ENCODE measurements at regions not wholly inside any gene's neighbourhood (a gene's known extent, or its start where the extent isn't known, plus 50 kb on each side); places are given as distances from the start of the nearest gene placed in this dataset.

GRCh38 chr5:23613566-23613965 lies 106.2 kb downstream of the PRDM9 start:
- Histone ChIP-seq H3K4me2 (no peak overlapping the region), H3K27ac (no peak overlapping the region), H3K4me3 (no peak overlapping the region), H3K9me3 (no peaks in the 10 kb centered on the region), H3K4me1 (no peaks in the 10 kb centered on the region)
- no peak for TF ChIP-seq EHMT2 (IDR thresholded peaks at IDR 0.05; ENCODE audit: low read depth)
- no peak for TF ChIP-seq CBX2 (IDR thresholded peaks at IDR 0.05; ENCODE audit: borderline replicate concordance, low read depth)
- TF ChIP-seq CHD2 (IDR thresholded peaks at IDR 0.05; ENCODE audit: low read length, partially characterized antibody), result no peak
- FAIRE-seq (no peak), DNase-seq (ENCODE audit: low read depth in 1 of 2, low spot score in 1 of 2) (no peak), ATAC-seq (no peak)
- POLR2A ChIA-PET, result no interaction called here
- CTCF ChIA-PET, result no interaction called here
- WGBS (ENCODE audit: missing lambda C conversion rate), result 42% methylated on average over 1 of the region's 1 CpG

- WGBS (ENCODE audit: missing lambda C conversion rate), result 46% methylated on average over 1 of the region's 1 CpG
- Histone ChIP-seq H3K27ac (no peak overlapping the region), H3K4me2 (no peak overlapping the region), H3K9me3 (no peaks in the 10 kb centered on the region), H3K4me1 (no peaks in the 10 kb centered on the region), H3K4me3 (no peak overlapping the region)
- ChIA-PET POLR2A (no interaction called here), CTCF (no interaction called here)
- ATAC-seq (no peak), DNase-seq (ENCODE audit: low read depth in 1 of 2, low spot score in 1 of 2) (no peak), FAIRE-seq (no peak)
- TF ChIP-seq, protein P1, sequence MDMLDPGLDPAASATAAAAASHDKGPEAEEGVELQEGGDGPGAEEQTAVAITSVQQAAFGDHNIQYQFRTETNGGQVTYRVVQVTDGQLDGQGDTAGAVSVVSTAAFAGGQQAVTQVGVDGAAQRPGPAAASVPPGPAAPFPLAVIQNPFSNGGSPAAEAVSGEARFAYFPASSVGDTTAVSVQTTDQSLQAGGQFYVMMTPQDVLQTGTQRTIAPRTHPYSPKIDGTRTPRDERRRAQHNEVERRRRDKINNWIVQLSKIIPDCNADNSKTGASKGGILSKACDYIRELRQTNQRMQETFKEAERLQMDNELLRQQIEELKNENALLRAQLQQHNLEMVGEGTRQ (IDR thresholded peaks at IDR 0.05), result no peak
- no peak for TF ChIP-seq HMGXB4 (CRISPR knock-in tag; IDR thresholded peaks at IDR 0.05; ENCODE audit: borderline replicate concordance)
- TF ChIP-seq CHD2 (IDR thresholded peaks at IDR 0.05; ENCODE audit: low read length, partially characterized antibody), result no peak
- TF ChIP-seq RNF2 (IDR thresholded peaks at IDR 0.05; ENCODE audit: borderline replicate concordance, low read depth), result no peak
- no peak for TF ChIP-seq GATA3 (IDR thresholded peaks at IDR 0.05; ENCODE audit: borderline replicate concordance)
- no peak for TF ChIP-seq MAFK (IDR thresholded peaks at IDR 0.05; ENCODE audit: partially characterized antibody)
- no peak for TF ChIP-seq FOSB (CRISPR knock-in tag; IDR thresholded peaks at IDR 0.05)
- TF ChIP-seq HOXB13 (CRISPR knock-in tag; IDR thresholded peaks at IDR 0.05; ENCODE audit: low read depth), result no peak
- no peak for TF ChIP-seq TP53 (CRISPR knock-in tag; IDR thresholded peaks at IDR 0.05)
- TF ChIP-seq ESRRA (IDR thresholded peaks at IDR 0.05; ENCODE audit: borderline replicate concordance, low read length), result no peak
- no peak for TF ChIP-seq HEYL (CRISPR knock-in tag; IDR thresholded peaks at IDR 0.05)
- TF ChIP-seq CHD4 (IDR thresholded peaks at IDR 0.05; ENCODE audit: borderline replicate concordance), result no peak
- TF ChIP-seq PHF8 (IDR thresholded peaks at IDR 0.05; ENCODE audit: borderline replicate concordance, low read depth), result no peak
- no peak for TF ChIP-seq KDM5A (IDR thresholded peaks at IDR 0.05)
- no peak for TF ChIP-seq EP300 (IDR thresholded peaks at IDR 0.05)
- TF ChIP-seq JUNB (IDR thresholded peaks at IDR 0.05), result no peak
- TF ChIP-seq NR3C1 (IDR thresholded peaks at IDR 0.05), result no peak
- TF ChIP-seq BHLHE40 (IDR thresholded peaks at IDR 0.05; ENCODE audit: low read depth, low read length), result no peak
- TF ChIP-seq EHF (CRISPR knock-in tag; IDR thresholded peaks at IDR 0.05), result no peak
These were observed 107.0 kb downstream of the PRDM9 start for GRCh38 chr5:23614422-23614821.

DNA sequence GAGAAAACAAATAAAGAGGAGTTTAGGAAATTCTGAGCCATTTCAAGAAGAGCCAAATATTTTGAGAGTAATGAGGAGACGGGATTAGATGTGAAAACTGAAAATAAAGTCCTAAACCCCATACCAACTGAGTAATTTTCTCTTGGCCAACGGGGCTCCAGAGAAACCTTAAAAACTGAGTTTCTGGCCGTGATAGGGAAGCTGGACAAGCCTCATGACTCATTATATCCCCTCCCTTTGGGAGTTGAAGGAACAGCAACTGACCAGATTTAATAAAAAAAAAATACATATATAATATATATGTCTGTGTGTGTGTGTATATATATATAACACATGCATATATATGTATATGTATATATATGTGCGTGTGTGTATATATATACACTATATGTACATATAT lies 119.6 kb downstream of the PRDM9 start:
- TF ChIP-seq SREBF2 (IDR thresholded peaks at IDR 0.05) (no peak), MAZ (IDR thresholded peaks at IDR 0.05; ENCODE audit: borderline replicate concordance, low read depth, low read length) (no peak), ZNF302 (CRISPR knock-in tag; IDR thresholded peaks at IDR 0.05) (no peak)
- POLR2A ChIA-PET, result no interaction called here
- CTCF ChIA-PET, result no interaction called here
- Histone ChIP-seq H3K4me3 (no peak overlapping the region), H3K9me3 (no peaks in the 10 kb centered on the region), H3K4me1 (peaks cover 4% of the 10 kb centered on the region; the same call in 1 of the 3 replicates), H3K4me2 (no peak overlapping the region), H3K27ac (no peak overlapping the region)
- DNase-seq (ENCODE audit: low read depth in 1 of 2, low spot score in 1 of 2) (no peak), ATAC-seq (no peak), FAIRE-seq (no peak)
- 30% methylated on average over 4 of the region's 4 CpGs for WGBS (ENCODE audit: missing lambda C conversion rate)
